H1 (cell line): ENCODE measurements at regions not wholly inside any gene's neighbourhood (a gene's known extent, or its start where the extent isn't known, plus 50 kb on each side); places are given as distances from the start of the nearest gene placed in this dataset.

Source experiments
- CTCF ChIA-PET: fragments of 300-600 bp; sonication (Branson Sonifier 250); formaldehyde crosslinking; loops from one replicate; lab custom pipeline; 2021; ENCODE audit not compliant: partially characterized antibody; lab: Charles Lee
- POLR2A ChIA-PET: fragments of 300-600 bp; sonication (Branson Sonifier 250); formaldehyde crosslinking; loops from one replicate; lab custom pipeline; 2021; ENCODE audit warnings: inconsistent platforms; ENCODE audit not compliant: partially characterized antibody; lab: Charles Lee
- DNase-seq, 2 experiments: peaks; one replicate each; pipeline versions ENCODE4 v3.0.0 to v3.0.0-alpha.2; 2010 to 2022; ENCODE audit warnings: low spot score in 2 of 2, low read depth in 1 of 2, mixed read lengths in 1 of 2
- FAIRE-seq: peaks from 2 replicates; lab custom pipeline; 2011; peaks lifted over from hg19 to GRCh38; lab: Jason Lieb, UNC
- H2AFZ ChIP-seq: 2 replicates; pipeline ENCODE4 v1.8.1; 2012; ENCODE audit warnings: low read length, inconsistent platforms
- H2AK5ac ChIP-seq: 2 replicates; pipeline ENCODE4 v1.6.1; 2013; ENCODE audit warnings: low read depth, low read length
- H2BK120ac ChIP-seq: replicated peaks from 2 replicates; pipeline ENCODE3; 2013; ENCODE audit warnings: low read depth, low read length, inconsistent platforms
- H2BK12ac ChIP-seq: 2 replicates; pipeline ENCODE4 v1.6.1; 2013; ENCODE audit warnings: low read depth, low read length
- H2BK15ac ChIP-seq: 2 replicates; pipeline ENCODE4 v1.6.1; 2013; ENCODE audit warnings: low read length
- H2BK20ac ChIP-seq: 2 replicates; pipeline ENCODE4 v1.6.1; 2013; ENCODE audit warnings: low read length
- H2BK5ac ChIP-seq: 2 replicates; pipeline ENCODE4 v1.6.1; 2013; ENCODE audit warnings: low read depth, low read length
- H3K14ac ChIP-seq: 2 replicates; pipeline ENCODE4 v1.6.1; 2013; ENCODE audit warnings: inconsistent platforms; ENCODE audit not compliant: insufficient read length
- H3K18ac ChIP-seq: 2 replicates; pipeline ENCODE4 v1.6.1; 2013; ENCODE audit warnings: low read length; ENCODE audit errors: extremely low read depth
- H3K23ac ChIP-seq: 2 replicates; pipeline ENCODE4 v1.6.1; 2013; ENCODE audit warnings: inconsistent platforms; ENCODE audit not compliant: insufficient read length
- H3K23me2 ChIP-seq: 2 replicates; pipeline ENCODE4 v1.6.1; 2013; ENCODE audit warnings: low read depth, low read length
- H3K27ac ChIP-seq: 2 replicates; pipeline ENCODE4 v1.6.1; 2011; ENCODE audit warnings: low read depth, low read length, inconsistent platforms
- H3K27me3 ChIP-seq, 4 experiments: replicated peaks in 1 of 4; 1 replicate in 1 of 4; 2 replicates in 3 of 4; pipeline versions ENCODE4 v1.6.1 to v1.8.1; 2011 to 2013; ENCODE audit warnings: low read length in 3 of 4, mild to moderate bottlenecking in 3 of 4, inconsistent platforms in 2 of 4, mixed read lengths in 2 of 4, moderate library complexity in 1 of 4; ENCODE audit not compliant: control insufficient read depth in 3 of 4, insufficient read depth in 3 of 4; ENCODE audit errors: extremely low read depth in 1 of 4
- H3K36me3 ChIP-seq, 4 experiments: 2 replicates each; pipeline versions ENCODE4 v1.6.1 to v1.8.1; 2011 to 2013; ENCODE audit warnings: mild to moderate bottlenecking in 4 of 4, low read length in 3 of 4, moderate library complexity in 2 of 4, control low read depth in 1 of 4, inconsistent platforms in 1 of 4; ENCODE audit not compliant: insufficient read depth in 4 of 4, control insufficient read depth in 2 of 4
- H3K4ac ChIP-seq: replicated peaks from 2 replicates; pipeline ENCODE3; 2013; ENCODE audit warnings: low read length, low read depth, mixed read lengths, inconsistent platforms; ENCODE audit not compliant: insufficient read length
- H3K4me1 ChIP-seq, 4 experiments: replicated peaks in 1 of 4; 1 replicate in 1 of 4; 2 replicates in 3 of 4; pipeline versions ENCODE4 v1.6.1 to v1.8.1; 2011 to 2013; ENCODE audit warnings: low read length in 3 of 4, inconsistent platforms in 2 of 4, mixed read lengths in 1 of 4; ENCODE audit not compliant: insufficient read depth in 4 of 4, control insufficient read depth in 3 of 4
- H3K4me2 ChIP-seq, 2 experiments: 2 replicates each; pipeline versions ENCODE4 v1.6.1 to v1.8.1; 2011 to 2013; ENCODE audit warnings: low read depth in 2 of 2, low read length in 2 of 2, control low read depth in 1 of 2, inconsistent platforms in 1 of 2, mild to moderate bottlenecking in 1 of 2; ENCODE audit not compliant: insufficient read depth in 1 of 2
- H3K4me3 ChIP-seq, 4 experiments: fragments of 200-600, 300-600 bp in 1 of 4; sonication (generic), shearing (Covaris generic), sonication (Bioruptor Twin) in 1 of 4; 2 replicates each; pipeline versions ENCODE4 v1.5.1 to v1.8.1; 2011 to 2016; ENCODE audit warnings: low read length in 4 of 4, low read depth in 3 of 4, control low read depth in 2 of 4, inconsistent platforms in 2 of 4, mild to moderate bottlenecking in 2 of 4, mixed read lengths in 1 of 4, moderate library complexity in 1 of 4; ENCODE audit not compliant: insufficient read depth in 2 of 4; ENCODE audit errors: extremely low read depth in 1 of 4
- H3K56ac ChIP-seq: replicated peaks from 2 replicates; pipeline ENCODE3; 2013; ENCODE audit warnings: low read depth, mild to moderate bottlenecking, mixed read lengths, low read length, inconsistent platforms; ENCODE audit not compliant: insufficient read length
- H3K79me1 ChIP-seq: 2 replicates; pipeline ENCODE4 v1.6.1; 2013; ENCODE audit warnings: low read depth, low read length, control low read depth
- H3K79me2 ChIP-seq, 2 experiments: 2 replicates each; pipeline versions ENCODE4 v1.6.1 to v1.8.1; 2012 to 2013; ENCODE audit warnings: low read length in 2 of 2, mild to moderate bottlenecking in 2 of 2, inconsistent platforms in 1 of 2; ENCODE audit not compliant: insufficient read depth in 2 of 2, control insufficient read depth in 1 of 2
- H3K9ac ChIP-seq, 4 experiments: replicated peaks in 1 of 4; 1 replicate in 1 of 4; 2 replicates in 3 of 4; pipeline versions ENCODE4 v1.6.1 to v1.8.1; 2011 to 2013; ENCODE audit warnings: low read depth in 3 of 4, low read length in 3 of 4, control low read depth in 2 of 4, mild to moderate bottlenecking in 2 of 4, moderate library complexity in 2 of 4, inconsistent platforms in 1 of 4; ENCODE audit errors: extremely low read depth in 1 of 4
- H3K9me3 ChIP-seq, 2 experiments: 2 replicates each; pipeline versions ENCODE4 v1.6.1 to v1.8.1; 2012 to 2013; ENCODE audit warnings: mild to moderate bottlenecking in 2 of 2, moderate library complexity in 2 of 2, control low read depth in 1 of 2, inconsistent platforms in 1 of 2, low read depth in 1 of 2, low read length in 1 of 2, mixed read lengths in 1 of 2; ENCODE audit not compliant: insufficient read depth in 2 of 2
- H4K20me1 ChIP-seq, 2 experiments: replicated peaks in 1 of 2; 2 replicates each; pipeline versions ENCODE3 to v1.8.1; 2011 to 2013; ENCODE audit warnings: inconsistent platforms in 2 of 2, low read length in 2 of 2, mild to moderate bottlenecking in 1 of 2; ENCODE audit not compliant: insufficient read depth in 2 of 2, control insufficient read depth in 1 of 2
- H4K5ac ChIP-seq: 2 replicates; pipeline ENCODE4 v1.6.1; 2013; ENCODE audit warnings: low read length, low read depth, mixed read lengths, inconsistent platforms; ENCODE audit not compliant: insufficient read length
- H4K8ac ChIP-seq: 2 replicates; pipeline ENCODE4 v1.8.0; 2013; ENCODE audit warnings: mild to moderate bottlenecking, moderate library complexity, low read length, inconsistent platforms; ENCODE audit not compliant: insufficient read depth; ENCODE audit errors: extremely low read depth
- H4K91ac ChIP-seq: replicated peaks from 2 replicates; pipeline ENCODE3; 2013; ENCODE audit warnings: low read length, mixed read lengths, inconsistent platforms; ENCODE audit not compliant: insufficient read length
- CEBPB ChIP-seq: IDR thresholded peaks from 2 replicates; pipeline ENCODE4 v1.6.1; 2012; ENCODE audit warnings: low read depth, low read length
- MAFK ChIP-seq: IDR thresholded peaks from 2 replicates; pipeline ENCODE4 v1.6.1; 2012; ENCODE audit warnings: low read depth, mild to moderate bottlenecking, improper control_type of control experiment, low read length
- NANOG ChIP-seq: IDR thresholded peaks from 2 replicates; pipeline ENCODE4 v1.6.1; 2011; ENCODE audit warnings: low read length, low read depth, mild to moderate bottlenecking, inconsistent platforms; ENCODE audit not compliant: insufficient read depth, poor library complexity, severe bottlenecking
- PHF8 ChIP-seq: fragments of 200-600 bp; sonication (generic); conservative IDR thresholded peaks from 2 replicates; pipeline ENCODE4 v1.7.1; 2012; ENCODE audit warnings: low read depth, mild to moderate bottlenecking, inconsistent platforms, low read length, moderate library complexity
- WGBS, 2 experiments: shearing (Covaris generic) in 1 of 2; methylation state at CpG; one replicate each; pipeline versions ENCODE4 v1.1.6 to v1.1.7; 2013 to 2015; ENCODE audit warnings: low lambda C conversion rate in 2 of 2, mixed read lengths in 2 of 2, inconsistent platforms in 1 of 2, low coverage in 1 of 2, missing lambda C conversion rate in 1 of 2; ENCODE audit not compliant: insufficient replicate concordance in 2 of 2, insufficient coverage in 1 of 2, insufficient read length in 1 of 2; ENCODE audit errors: extremely low coverage in 1 of 2, missing lambda C conversion rate in 1 of 2; 5-methylcytosine and 5-hydroxymethylcytosine counted together
- TF ChIP-seq, protein P1 (sequence below): IDR thresholded peaks from 2 replicates; pipeline ENCODE4 v1.6.1; 2012; ENCODE audit warnings: inconsistent platforms
- TF ChIP-seq, protein P2 (sequence below): IDR thresholded peaks from 2 replicates; pipeline ENCODE4 v1.6.1; 2011; ENCODE audit warnings: low read length, improper control_type of control experiment

DNA sequence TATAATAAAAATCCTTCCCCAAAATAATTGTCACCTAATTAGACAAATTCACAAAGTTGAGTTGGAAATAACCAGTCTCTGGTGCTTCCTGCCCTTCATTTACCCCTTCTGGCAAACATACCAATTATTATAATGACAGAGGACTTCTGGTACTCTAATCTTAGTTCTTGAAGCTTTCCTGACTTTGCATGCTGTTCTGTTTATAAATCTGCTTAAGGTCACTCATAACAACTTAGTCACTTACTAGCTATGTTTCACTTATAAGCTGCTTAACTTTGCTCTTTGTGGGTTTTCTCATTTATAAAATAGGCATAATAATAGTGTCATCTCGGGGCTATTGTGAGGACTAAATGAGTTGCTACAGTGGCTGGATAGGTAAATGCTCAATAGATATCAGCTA lies 446.5 kb downstream of the EFNA5 start:
- no peak overlapping the region for H3K4ac ChIP-seq
- no peak overlapping the region for H2BK20ac ChIP-seq
- no peak overlapping the region for H3K18ac ChIP-seq
- H4K91ac ChIP-seq = no peak overlapping the region
- no peaks in the 10 kb centered on the region for H3K79me1 ChIP-seq
- CTCF ChIA-PET = interaction anchor here (1.0 kb wide), 2 partner anchors 8 to 11 kb away, joined by 3 to 4 read pairs; no protein-coding TSS in a partner anchor
- no peak overlapping the region for H3K56ac ChIP-seq
- H3K36me3 ChIP-seq = no peaks in the 10 kb centered on the region
- no peak overlapping the region for H2BK5ac ChIP-seq
- no peak overlapping the region for H2BK120ac ChIP-seq
- H3K4me2 ChIP-seq = no peak overlapping the region
- no peaks in the 10 kb centered on the region for H3K4me1 ChIP-seq
- H3K23ac ChIP-seq = no peak overlapping the region
- no peak overlapping the region for H3K14ac ChIP-seq
- no peak overlapping the region for H2BK15ac ChIP-seq
- no peak overlapping the region for H3K9ac ChIP-seq
- H4K20me1 ChIP-seq = no peaks in the 10 kb centered on the region
- no peak for FAIRE-seq
- H3K79me2 ChIP-seq = no peaks in the 10 kb centered on the region
- peaks cover 0 to 3% (median under 1%) of the 10 kb centered on the region in 4 experiments; a peak in 2 of 7 replicates for H3K27me3 ChIP-seq
- no peak overlapping the region for H2AFZ ChIP-seq
- H2BK12ac ChIP-seq = no peak overlapping the region
- no peak overlapping the region for H3K27ac ChIP-seq
- no peak overlapping the region for H4K8ac ChIP-seq
- WGBS, 2 experiments = 88% methylated on average over 1 of the region's 1 CpG; no CpG with 5 or more reads in 1 of the 2 experiments
- no peak overlapping the region for H3K4me3 ChIP-seq
- H2AK5ac ChIP-seq = no peak overlapping the region
- POLR2A ChIA-PET = no interaction called here
- H3K9me3 ChIP-seq = no peaks in the 10 kb centered on the region
- no peak overlapping the region for H4K5ac ChIP-seq
- no peaks in the 10 kb centered on the region for H3K23me2 ChIP-seq
- no peak for DNase-seq
- TF ChIP-seq CEBPB (no peak), NANOG (no peak), MAFK (no peak), PHF8 (no peak)
- TF ChIP-seq, protein P1, sequence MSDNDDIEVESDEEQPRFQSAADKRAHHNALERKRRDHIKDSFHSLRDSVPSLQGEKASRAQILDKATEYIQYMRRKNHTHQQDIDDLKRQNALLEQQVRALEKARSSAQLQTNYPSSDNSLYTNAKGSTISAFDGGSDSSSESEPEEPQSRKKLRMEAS = no peak
- TF ChIP-seq, protein P2, sequence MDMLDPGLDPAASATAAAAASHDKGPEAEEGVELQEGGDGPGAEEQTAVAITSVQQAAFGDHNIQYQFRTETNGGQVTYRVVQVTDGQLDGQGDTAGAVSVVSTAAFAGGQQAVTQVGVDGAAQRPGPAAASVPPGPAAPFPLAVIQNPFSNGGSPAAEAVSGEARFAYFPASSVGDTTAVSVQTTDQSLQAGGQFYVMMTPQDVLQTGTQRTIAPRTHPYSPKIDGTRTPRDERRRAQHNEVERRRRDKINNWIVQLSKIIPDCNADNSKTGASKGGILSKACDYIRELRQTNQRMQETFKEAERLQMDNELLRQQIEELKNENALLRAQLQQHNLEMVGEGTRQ = no peak
